Choroid plexus epithelial cell (primary cell): ENCODE measurements at regions not wholly inside any gene's neighbourhood (a gene's known extent, or its start where the extent isn't known, plus 50 kb on each side); places are given as distances from the start of the nearest gene placed in this dataset.
A peak's percentile ranks its signal among the peaks of the same experiment; 100 is the strongest.

Experiments used
- DNase-seq: peaks from one replicate; pipeline ENCODE4 v3.0.0-alpha.2; 2010; ENCODE audit warnings: low read depth
- H3K4me3 ChIP-seq: 2 replicates; pipeline ENCODE4 v1.5.1; 2011; ENCODE audit warnings: low read depth, mild to moderate bottlenecking, control low read depth, low read length, moderate library complexity
- TF ChIP-seq, protein P1 (sequence below): conservative IDR thresholded peaks from 2 replicates; pipeline ENCODE4 v1.5.1; 2011; ENCODE audit warnings: low read depth, mild to moderate bottlenecking, control low read depth, inconsistent platforms, low read length, moderate library complexity

DNA sequence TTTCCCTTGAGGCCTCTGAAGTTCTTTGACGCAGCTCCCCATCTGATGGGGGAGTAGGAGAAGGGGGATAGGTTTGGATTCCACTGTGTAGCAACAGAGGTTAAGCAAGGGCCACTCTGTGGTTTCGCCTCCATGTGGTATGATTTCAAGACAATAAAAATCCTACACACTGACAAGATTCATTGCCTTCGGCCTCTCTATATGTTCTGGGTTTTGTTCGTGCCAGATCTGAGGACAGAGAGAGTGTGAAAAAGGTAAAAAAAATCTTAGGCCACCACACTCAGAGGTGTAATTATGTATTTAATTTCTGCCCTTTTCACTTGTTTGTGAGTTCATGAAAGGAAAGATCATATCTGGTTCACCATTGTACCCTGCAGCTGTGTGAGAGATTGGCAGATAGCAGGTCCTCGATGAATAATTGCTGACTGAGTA lies 715.2 kb upstream of the ZNF608 start:
- peak; percentile 68 for DNase-seq
- TF ChIP-seq, protein P1, sequence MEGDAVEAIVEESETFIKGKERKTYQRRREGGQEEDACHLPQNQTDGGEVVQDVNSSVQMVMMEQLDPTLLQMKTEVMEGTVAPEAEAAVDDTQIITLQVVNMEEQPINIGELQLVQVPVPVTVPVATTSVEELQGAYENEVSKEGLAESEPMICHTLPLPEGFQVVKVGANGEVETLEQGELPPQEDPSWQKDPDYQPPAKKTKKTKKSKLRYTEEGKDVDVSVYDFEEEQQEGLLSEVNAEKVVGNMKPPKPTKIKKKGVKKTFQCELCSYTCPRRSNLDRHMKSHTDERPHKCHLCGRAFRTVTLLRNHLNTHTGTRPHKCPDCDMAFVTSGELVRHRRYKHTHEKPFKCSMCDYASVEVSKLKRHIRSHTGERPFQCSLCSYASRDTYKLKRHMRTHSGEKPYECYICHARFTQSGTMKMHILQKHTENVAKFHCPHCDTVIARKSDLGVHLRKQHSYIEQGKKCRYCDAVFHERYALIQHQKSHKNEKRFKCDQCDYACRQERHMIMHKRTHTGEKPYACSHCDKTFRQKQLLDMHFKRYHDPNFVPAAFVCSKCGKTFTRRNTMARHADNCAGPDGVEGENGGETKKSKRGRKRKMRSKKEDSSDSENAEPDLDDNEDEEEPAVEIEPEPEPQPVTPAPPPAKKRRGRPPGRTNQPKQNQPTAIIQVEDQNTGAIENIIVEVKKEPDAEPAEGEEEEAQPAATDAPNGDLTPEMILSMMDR, result no peak
- H3K4me3 ChIP-seq, result no peak overlapping the region

DNA sequence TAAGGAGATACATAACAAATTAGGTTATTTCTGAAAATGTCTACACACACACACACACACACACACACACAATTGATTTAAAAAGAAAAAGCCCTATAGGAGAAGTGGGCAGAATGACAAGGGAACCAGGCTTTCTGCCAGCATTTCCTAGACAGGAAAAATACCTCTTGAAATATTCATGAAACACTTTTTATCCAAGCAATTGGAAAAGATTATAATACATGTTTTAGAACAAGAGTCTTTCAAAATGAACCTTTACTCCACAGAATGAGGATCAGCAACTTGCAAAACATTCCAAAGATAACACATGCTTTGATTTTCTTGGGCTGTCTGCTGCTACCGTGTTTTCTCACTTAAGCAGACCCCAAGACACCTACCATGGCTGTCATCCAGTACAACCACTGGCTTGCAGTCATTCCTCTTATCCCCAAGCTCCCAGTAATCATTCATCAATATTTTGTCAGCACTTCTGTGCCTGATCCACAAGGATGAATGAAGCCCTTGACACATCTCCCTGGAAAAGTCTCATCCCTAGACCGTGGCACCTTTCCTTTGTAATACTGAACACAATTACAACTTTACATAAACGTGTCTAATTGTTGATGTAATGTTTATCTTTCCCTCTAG lies 717.1 kb upstream of the ZNF608 start:
- no peak overlapping the region for H3K4me3 ChIP-seq
- TF ChIP-seq, protein P1, result no peak
- DNase-seq, result peak; percentile 39

DNA sequence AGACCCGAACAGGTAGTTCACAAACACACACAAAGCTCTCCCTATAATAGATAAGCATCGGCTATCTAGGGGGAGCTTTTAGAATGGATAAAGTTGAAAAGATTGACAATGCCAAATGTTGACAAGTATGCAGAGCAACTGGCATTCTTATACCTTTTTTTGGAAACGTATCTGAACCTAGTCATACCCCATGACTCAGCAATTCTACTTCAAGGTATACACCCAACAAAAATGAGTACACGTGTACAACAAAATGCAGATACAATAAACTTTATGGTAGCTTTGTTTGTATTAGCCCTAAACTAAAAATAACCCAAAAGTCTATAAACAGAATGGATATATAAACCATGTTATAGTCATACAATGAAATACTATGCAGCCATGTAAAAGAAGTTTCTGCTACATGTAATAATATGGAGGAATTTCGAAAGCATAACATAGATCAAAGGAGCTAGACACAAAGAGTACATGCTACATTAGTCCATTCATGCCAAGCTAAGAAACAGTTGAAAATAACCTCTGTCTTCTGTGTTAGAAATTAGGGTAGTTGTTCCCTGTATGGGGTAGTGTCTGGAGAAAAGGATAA lies 718.5 kb upstream of the ZNF608 start:
- TF ChIP-seq, protein P1, result no peak
- no peak for DNase-seq
- no peak overlapping the region for H3K4me3 ChIP-seq

DNA sequence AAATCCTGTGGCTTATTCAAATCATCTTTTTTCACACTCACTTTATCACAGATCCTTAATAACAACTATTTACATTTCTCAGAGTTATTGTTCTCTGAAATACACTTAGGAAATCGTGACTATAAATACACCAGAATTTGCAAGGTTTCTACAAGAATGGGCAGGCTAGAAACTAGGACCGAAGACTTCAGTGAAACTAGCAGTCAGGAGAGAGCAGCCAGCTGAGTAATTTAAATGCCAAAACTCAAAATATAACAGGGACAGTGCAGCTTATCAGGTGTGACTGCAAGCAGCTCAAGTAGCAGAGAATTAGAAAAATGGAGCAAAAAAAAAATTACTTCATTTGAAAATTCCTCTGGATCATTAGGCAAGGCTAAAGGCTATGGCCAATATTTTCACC lies 719.3 kb upstream of the ZNF608 start:
- no peak overlapping the region for H3K4me3 ChIP-seq
- TF ChIP-seq, protein P1, result no peak
- no peak for DNase-seq

DNA sequence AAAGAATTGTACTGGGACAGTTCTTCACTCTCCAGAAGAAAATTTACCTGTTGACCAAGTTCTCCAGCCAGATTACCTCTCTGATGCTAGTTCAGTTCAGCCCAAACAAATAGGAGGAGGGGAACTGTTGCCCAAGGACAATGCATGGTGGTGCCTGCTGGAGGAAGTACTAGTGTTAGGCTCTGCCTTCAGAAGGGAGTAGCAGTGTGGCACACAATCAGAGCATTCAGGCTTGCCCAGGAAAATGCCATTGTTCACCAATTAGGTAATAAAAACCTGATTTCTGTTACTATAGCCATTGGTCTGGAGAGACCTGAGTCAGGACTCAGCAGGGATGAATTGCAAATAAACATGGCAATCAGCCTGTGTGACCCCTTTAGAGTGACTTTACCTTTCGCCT lies 720.8 kb upstream of the ZNF608 start:
- no peak overlapping the region for H3K4me3 ChIP-seq
- no peak for DNase-seq
- TF ChIP-seq, protein P1, result no peak

DNA sequence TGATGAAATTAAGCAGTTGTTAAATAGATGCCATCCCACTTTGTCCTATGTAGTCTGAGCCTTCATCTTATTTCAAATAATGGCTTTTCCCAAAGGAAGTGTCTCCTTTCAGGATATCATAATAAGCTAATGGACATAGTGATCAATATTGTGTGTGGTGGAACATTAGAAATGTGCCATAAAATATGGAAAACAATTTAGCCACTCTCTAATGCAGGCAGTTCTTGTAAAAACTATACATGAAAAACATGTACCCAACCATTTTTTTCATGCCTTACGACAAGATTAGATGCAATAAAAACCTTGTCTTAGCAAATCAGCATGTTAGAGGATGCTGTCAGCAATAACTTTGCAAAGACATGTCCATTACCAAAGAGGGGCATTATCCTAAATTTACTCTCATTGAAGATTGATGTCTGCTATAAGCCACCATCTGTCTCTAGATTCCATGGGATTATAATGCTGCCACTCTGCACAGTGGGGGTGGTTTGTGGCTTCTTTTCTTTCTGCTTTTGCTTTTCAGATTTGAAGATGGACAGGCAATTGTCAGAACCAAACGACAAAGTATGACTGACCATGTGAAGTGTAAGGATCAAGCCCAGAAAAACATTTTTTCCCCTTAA lies 724.0 kb upstream of the ZNF608 start:
- H3K4me3 ChIP-seq, result no peak overlapping the region
- TF ChIP-seq, protein P1, result no peak
- no peak for DNase-seq
